ENCODE measurements at regions not wholly inside any gene's neighbourhood (a gene's known extent, or its start where the extent isn't known, plus 50 kb on each side); places are given as distances from the start of the nearest gene placed in this dataset.
"Not testable (repeated sequence)": the region's sequence is repeated elsewhere in the genome, so short reads cannot be mapped to it uniquely, and the experiment has no call there.

- H3K27ac Mint-ChIP-seq; H3K56ac ChIP-seq (ENCODE audit: insufficient read length, low read depth, low read length); H3K4me1 Mint-ChIP-seq; H2BK12ac ChIP-seq (ENCODE audit: insufficient read length, low read depth, low read length); H3K4me3 Mint-ChIP-seq; H4K5ac ChIP-seq (ENCODE audit: insufficient read length, low read depth, low read length); H2AFZ ChIP-seq (ENCODE audit: low read length); H3K27me3 Mint-ChIP-seq (ENCODE audit: low read depth); H4K20me1 ChIP-seq (ENCODE audit: control insufficient read depth, insufficient read depth, insufficient read length); H3K79me2 ChIP-seq (ENCODE audit: insufficient read depth, low read length); H4K8ac ChIP-seq (replicated peaks; ENCODE audit: insufficient read length, low read depth, low read length); H2BK120ac ChIP-seq (ENCODE audit: low read depth, low read length, poor library complexity, severe bottlenecking); H3K79me1 ChIP-seq (ENCODE audit: insufficient read depth, low read depth, low read length, poor library complexity, severe bottlenecking); H2BK15ac ChIP-seq (ENCODE audit: low read depth, low read length); H3K4me1 ChIP-seq (ENCODE audit: insufficient read depth, low read length); H3T11ph ChIP-seq (ENCODE audit: low read length); H2BK20ac ChIP-seq (ENCODE audit: low read depth, low read length, poor library complexity, severe bottlenecking); H3K14ac ChIP-seq (ENCODE audit: insufficient read depth, low read length); DNase-seq; H3K23me2 ChIP-seq (ENCODE audit: insufficient read length, low read depth, low read length, poor library complexity, severe bottlenecking); H3K36me3 Mint-ChIP-seq (ENCODE audit: insufficient read depth in 1 of 3, low read depth in 3 of 3); H3K18ac ChIP-seq (ENCODE audit: insufficient read length, low read depth, low read length); H3K4ac ChIP-seq (ENCODE audit: low read depth, low read length); H3K23ac ChIP-seq (ENCODE audit: insufficient read length, low read depth, low read length); H2BK5ac ChIP-seq (ENCODE audit: insufficient read length, low read length); H4K91ac ChIP-seq (ENCODE audit: insufficient read length, low read depth, low read length); H3K4me2 ChIP-seq (ENCODE audit: insufficient read depth, insufficient read length, low read length); H2AK5ac ChIP-seq (ENCODE audit: insufficient read length, low read length); H3K9ac ChIP-seq (ENCODE audit: extremely low read depth, insufficient read length, low read length); H3K27me3 ChIP-seq (ENCODE audit: insufficient read depth, low read length); H3K27ac ChIP-seq (ENCODE audit: insufficient read length, low read depth, low read length): not testable (repeated sequence)
- H3K9me3 ChIP-seq (ENCODE audit: control insufficient read depth, low read depth, low read length) = peaks cover 12% of the 10 kb centered on the region
- peaks cover 55 to 61% of the 10 kb centered on the region in 2 experiments for H3K9me3 Mint-ChIP-seq
- WGBS (ENCODE audit: extremely low coverage, insufficient read length, low lambda C conversion rate) = no CpG with 5 or more reads among the region's 1 CpG
Observed at GRCh38 chr15:24301999-24302398, 373.6 kb upstream of the NPAP1 start.

DNA sequence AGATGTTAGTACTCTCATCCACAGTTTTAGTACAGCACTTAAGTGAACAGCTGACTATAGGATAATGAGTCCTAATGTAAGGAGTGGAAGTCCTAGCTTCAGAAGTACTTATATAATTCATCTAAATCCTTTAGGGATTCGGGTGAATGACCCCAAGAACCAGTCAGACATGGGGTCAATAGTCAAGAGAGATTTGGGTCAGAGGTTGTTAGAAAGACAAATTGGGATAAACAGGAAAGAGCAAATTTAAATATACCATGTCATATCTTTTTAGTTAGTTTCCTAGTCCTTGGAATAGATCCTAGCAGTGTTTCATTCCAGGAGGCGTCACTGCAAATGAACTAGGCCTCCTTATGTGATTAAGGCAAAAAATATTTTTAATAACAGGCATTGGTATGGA is 370.8 kb upstream of the NPAP1 start:
- not testable (repeated sequence) for H2BK15ac ChIP-seq (ENCODE audit: low read depth, low read length); H3K56ac ChIP-seq (ENCODE audit: insufficient read length, low read depth, low read length); H2AFZ ChIP-seq (ENCODE audit: low read length); H3K27me3 Mint-ChIP-seq (ENCODE audit: low read depth); H3K23me2 ChIP-seq (ENCODE audit: insufficient read length, low read depth, low read length, poor library complexity, severe bottlenecking); H3K18ac ChIP-seq (ENCODE audit: insufficient read length, low read depth, low read length); H3K27ac ChIP-seq (ENCODE audit: insufficient read length, low read depth, low read length); H4K20me1 ChIP-seq (ENCODE audit: control insufficient read depth, insufficient read depth, insufficient read length); H4K8ac ChIP-seq (replicated peaks; ENCODE audit: insufficient read length, low read depth, low read length); H3K4ac ChIP-seq (ENCODE audit: low read depth, low read length); H2BK120ac ChIP-seq (ENCODE audit: low read depth, low read length, poor library complexity, severe bottlenecking); H2BK12ac ChIP-seq (ENCODE audit: insufficient read length, low read depth, low read length); H4K91ac ChIP-seq (ENCODE audit: insufficient read length, low read depth, low read length); H2BK20ac ChIP-seq (ENCODE audit: low read depth, low read length, poor library complexity, severe bottlenecking); H4K5ac ChIP-seq (ENCODE audit: insufficient read length, low read depth, low read length); H3K27ac Mint-ChIP-seq; H3T11ph ChIP-seq (ENCODE audit: low read length); DNase-seq; H3K79me1 ChIP-seq (ENCODE audit: insufficient read depth, low read depth, low read length, poor library complexity, severe bottlenecking); H3K36me3 Mint-ChIP-seq (ENCODE audit: insufficient read depth in 1 of 3, low read depth in 3 of 3); H3K14ac ChIP-seq (ENCODE audit: insufficient read depth, low read length); H3K9ac ChIP-seq (ENCODE audit: extremely low read depth, insufficient read length, low read length); H3K4me2 ChIP-seq (ENCODE audit: insufficient read depth, insufficient read length, low read length); H3K4me1 Mint-ChIP-seq; H2BK5ac ChIP-seq (ENCODE audit: insufficient read length, low read length); H3K4me1 ChIP-seq (ENCODE audit: insufficient read depth, low read length); H3K23ac ChIP-seq (ENCODE audit: insufficient read length, low read depth, low read length); H2AK5ac ChIP-seq (ENCODE audit: insufficient read length, low read length); H3K79me2 ChIP-seq (ENCODE audit: insufficient read depth, low read length); H3K27me3 ChIP-seq (ENCODE audit: insufficient read depth, low read length); H3K4me3 Mint-ChIP-seq
- WGBS (ENCODE audit: extremely low coverage, insufficient read length, low lambda C conversion rate) = no CpG with 5 or more reads among the region's 2 CpGs
- peaks cover 12% of the 10 kb centered on the region for H3K9me3 ChIP-seq (ENCODE audit: control insufficient read depth, low read depth, low read length)
- peaks cover 50 to 56% of the 10 kb centered on the region in 2 experiments for H3K9me3 Mint-ChIP-seq
